Smooth muscle cell of the brain vasculature (primary cell): ENCODE measurements at regions not wholly inside any gene's neighbourhood (a gene's known extent, or its start where the extent isn't known, plus 50 kb on each side); places are given as distances from the start of the nearest gene placed in this dataset.

Experiments
- DNase-seq: peaks from one replicate; pipeline ENCODE4 v3.0.0-alpha.2; 2012; ENCODE audit warnings: low read depth, low spot score

DNA sequence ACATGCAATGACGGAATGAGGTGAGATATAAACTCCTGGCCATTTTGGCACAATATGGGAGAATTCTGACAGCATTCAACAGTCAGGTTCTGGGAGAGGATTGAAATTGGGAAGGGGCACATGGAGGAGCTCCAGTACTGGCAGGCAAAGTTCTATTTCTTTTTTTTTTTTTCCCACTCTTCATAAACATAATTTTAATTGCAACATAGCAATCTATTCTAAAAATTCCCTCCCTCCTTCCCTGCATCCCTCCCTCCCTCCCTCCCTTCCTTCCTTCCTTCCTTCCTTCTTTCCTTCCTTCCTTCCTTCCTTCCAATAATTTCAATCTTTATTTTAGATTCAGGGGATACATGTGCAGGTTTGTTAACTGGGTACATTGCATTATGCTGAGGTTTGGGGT, 93.2 kb downstream of the PTCSC3 start:
- DNase-seq, result no peak

- no peak for DNase-seq
Observed at GRCh38 chr14:36078080-36078479, 98.4 kb downstream of the PTCSC3 start.

GRCh38 chr14:36076197-36076596, 100.3 kb downstream of the PTCSC3 start:
- no peak for DNase-seq

GRCh38 chr14:36075203-36075602, 101.3 kb downstream of the PTCSC3 start:
- DNase-seq, result no peak

GRCh38 chr14:36070720-36071043, 105.8 kb downstream of the PTCSC3 start:
- DNase-seq, result no peak

- DNase-seq, result peak; percentile 24
Observed at GRCh38 chr14:36070031-36070719, 106.3 kb downstream of the PTCSC3 start.

DNA sequence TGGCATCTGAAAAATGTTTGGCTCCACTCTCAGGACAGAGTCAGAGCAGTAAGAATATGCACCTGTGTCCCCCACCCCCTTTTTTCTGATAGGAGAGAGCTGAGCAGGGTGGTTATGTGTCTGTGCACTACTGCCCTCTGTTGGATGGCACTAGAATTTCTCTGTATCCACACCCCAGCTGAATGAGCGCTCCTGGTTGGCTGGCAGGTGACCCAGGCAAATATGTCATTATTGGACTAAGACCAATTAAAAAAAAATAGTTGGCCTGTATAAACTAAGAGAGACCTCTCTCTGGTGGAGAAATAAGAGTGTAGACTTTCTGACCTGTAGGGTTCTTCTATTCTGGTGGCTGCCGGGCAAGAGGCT, 107.0 kb downstream of the PTCSC3 start:
- no peak for DNase-seq

DNA sequence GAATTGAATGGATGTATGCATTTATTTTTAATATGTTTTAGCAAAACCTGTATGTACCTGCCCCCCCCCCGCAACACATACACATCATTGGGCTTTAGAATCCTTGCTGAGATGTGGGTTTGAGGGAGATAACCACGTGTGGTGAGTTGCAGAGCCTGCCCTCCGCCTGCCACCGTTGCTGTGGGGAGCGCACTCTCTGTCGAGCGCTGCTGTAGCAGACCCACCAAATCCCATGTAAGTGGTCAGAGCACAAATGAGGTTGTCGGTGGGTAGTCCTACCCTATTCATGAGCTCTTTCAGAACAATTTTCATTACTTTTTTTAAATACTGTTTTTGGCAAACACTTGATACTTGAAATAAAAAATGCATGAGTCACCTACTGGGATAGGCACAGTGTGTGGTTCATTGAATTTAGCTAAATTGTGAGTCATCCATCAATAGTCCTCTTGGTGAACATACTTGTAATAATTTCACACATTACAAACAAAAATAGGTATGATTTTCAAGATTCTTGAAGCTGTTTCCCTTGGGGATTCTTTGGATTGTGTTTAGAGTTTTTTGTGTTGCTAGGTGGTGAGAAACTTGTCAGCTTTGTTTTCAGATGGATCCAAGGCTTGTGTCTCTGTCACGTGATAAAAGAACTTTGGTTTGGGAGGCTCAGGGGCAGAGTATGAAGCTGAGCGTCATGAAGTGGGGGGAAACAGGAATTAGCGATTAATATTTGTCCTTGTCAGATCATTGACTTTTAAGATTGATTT, 107.6 kb downstream of the PTCSC3 start:
- DNase-seq, result no peak

DNA sequence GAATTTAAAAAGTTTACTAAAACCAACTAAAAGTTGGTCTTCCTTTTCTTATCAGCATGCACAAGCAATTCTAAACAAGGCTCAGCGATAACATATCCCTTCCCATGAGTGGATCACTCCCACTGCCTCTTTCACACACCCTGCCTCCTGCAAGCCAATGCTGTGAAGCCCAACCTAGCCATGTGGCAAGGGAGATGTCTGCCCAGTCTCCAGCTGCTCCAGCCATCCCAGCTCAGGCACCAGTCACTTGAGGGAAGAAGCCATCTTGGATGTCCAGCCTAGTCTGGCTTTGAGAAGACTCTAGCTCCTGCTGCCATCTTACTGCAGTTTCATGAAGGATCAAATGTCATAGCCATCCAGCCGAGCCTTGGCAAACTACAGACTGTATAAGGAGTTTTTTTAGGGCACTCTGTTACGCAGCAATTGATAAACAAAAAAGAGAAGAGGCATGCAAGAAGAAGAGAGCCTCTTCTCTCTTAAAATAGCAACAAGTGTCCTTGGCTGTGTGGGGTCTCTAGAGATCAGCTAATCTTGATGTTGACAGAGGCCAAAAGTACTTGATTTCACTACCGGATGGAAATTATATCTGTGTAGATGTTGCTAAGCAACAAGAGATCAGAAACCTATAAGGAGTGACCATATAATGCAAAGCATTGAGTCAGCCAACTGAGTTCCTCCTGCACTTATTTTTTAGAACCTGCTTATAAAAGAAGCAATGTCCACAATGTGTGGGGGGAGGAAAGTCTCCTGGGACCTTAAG, 108.9 kb downstream of the PTCSC3 start:
- no peak for DNase-seq

- no peak for DNase-seq
Observed at GRCh38 chr14:36066636-36067035, 109.9 kb downstream of the PTCSC3 start.

- no peak for DNase-seq
Observed at GRCh38 chr14:36065831-36066230, 110.7 kb downstream of the PTCSC3 start.

GRCh38 chr14:36059531-36059930, 117.0 kb downstream of the PTCSC3 start:
- no peak for DNase-seq

- DNase-seq, result no peak
Observed at GRCh38 chr14:36057452-36058116, 118.9 kb downstream of the PTCSC3 start.

GRCh38 chr14:36056845-36057244, 119.7 kb downstream of the PTCSC3 start:
- no peak for DNase-seq

DNA sequence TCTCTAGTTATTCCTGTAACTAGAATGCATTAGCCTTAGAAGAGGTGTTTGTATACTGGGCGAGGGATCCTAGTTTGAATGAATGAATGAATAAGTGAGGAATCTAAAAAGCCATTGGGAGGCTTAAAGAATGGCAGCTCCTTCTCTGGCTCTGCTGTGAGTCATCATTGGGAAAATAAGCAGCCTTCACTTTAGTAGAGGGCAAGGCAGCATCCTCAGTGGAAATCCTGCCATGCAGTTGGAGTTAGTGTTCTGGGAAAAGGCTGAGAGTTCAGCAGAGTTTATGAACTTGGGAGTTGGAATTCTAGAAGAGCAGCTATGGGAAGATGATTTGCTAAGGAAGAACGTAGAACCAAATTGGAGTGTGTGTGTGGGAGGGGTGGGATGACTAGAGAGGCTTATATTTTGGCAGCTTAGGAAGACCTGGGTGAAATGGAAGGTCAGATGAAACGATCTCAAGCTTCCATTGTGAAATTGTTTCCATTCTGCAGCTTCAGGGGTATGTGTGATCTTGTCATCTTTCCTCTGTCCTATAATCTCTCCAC, 120.8 kb downstream of the PTCSC3 start:
- no peak for DNase-seq

DNA sequence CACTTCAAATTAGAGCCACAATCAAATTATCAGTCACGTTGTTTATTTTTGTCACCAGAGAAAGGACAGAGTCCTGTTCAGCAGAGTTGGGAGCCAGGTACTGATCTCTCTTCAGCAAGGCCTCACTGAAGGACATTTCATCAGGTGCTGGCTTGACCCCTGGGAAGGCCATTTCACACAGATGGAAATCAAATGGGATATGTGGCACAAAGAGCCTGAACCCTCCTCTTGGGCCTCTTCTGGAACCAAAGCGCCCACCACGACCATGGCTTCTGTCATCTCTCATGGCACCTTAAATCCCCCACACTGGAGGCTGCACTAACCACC, 121.5 kb downstream of the PTCSC3 start:
- DNase-seq, result no peak

DNA sequence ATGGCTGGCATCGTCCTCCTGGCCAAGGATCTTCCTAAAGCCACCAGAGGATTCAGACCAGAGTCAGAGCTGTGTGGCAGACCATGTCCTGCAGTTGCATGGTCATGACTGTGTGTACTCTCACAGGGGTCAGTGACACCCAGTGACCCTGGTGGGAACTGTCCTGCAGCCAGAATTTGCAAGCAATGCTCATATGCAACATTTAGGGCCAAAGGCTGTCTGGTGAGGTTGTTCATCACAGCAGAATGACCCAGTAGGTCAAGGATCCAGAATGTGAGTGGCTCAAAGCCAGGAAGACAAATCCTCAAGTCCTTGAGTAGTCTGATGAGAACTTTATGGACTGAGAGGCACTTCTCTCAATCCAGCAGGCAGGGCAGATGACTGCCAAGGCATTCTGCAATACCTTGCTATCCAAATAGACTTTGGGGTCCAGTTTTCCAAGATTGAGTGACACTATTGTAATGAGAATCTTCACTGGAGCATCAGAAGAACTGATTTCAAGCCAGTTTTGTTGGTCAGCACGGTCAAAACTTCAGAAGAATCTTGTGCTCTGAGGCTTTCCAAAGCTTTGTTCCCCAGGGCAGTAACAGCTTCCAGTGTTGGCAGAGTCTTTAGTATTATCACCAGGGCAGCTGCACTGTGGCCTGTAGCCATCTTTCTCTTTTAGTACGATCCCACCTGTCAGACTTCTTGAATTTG, 122.0 kb downstream of the PTCSC3 start:
- no peak for DNase-seq

- no peak for DNase-seq
Observed at GRCh38 chr14:36052681-36053080, 123.8 kb downstream of the PTCSC3 start.

DNA sequence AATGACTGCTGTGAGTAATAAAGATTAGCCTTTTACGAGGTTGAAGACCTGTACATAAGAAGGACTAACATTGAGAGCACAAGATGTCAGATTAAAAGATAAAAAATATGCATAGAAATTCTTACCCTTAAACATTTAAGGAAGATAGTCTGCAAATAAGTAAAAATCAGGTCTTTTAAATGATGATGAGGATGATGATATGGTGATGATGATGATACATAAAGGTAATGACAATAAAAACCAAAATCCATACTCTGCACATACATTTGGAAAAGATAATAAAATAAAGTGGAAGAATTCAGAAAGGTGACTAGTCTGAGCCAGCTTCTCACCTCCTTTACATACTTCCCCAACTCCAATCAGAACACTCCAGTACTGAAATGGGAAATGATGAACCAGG, 124.5 kb downstream of the PTCSC3 start:
- no peak for DNase-seq

DNA sequence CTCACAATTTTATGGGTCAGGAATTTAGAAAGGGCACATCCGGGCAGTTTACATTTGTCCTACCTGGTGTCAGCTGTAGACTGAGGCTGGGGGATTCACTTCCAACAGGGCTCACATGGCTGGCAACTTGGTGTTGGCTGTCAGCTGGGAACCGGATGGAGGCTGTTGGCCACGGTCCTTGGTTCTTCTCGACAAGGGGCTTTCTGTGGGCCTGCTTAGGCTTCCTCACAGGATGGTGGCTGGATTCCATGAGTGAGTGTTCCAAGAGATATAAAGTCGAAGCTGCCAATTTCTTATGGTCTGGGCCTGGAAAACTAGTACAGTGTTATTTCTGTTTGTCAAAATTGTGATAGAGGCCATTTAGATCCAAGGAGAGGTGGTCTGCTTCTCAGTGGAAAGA, 127.9 kb downstream of the PTCSC3 start:
- DNase-seq, result no peak

GRCh38 chr14:36047912-36048311, 128.6 kb downstream of the PTCSC3 start:
- no peak for DNase-seq

GRCh38 chr14:36035675-36036074, 140.8 kb downstream of the PTCSC3 start:
- DNase-seq, result no peak
